GM12864 (cell line): ENCODE measurements at regions not wholly inside any gene's neighbourhood (a gene's known extent, or its start where the extent isn't known, plus 50 kb on each side); places are given as distances from the start of the nearest gene placed in this dataset.

Experiments used
- DNase-seq: peaks from one replicate; pipeline ENCODE4 v3.0.0-alpha.2; 2011; ENCODE audit warnings: low read depth
- H3K4me3 ChIP-seq: 2 replicates; pipeline ENCODE4 v1.5.1; 2011; ENCODE audit warnings: mild to moderate bottlenecking, low read depth, low read length, control low read depth
- CTCF ChIP-seq: IDR thresholded peaks from 2 replicates; pipeline ENCODE4 v1.5.1; 2011; ENCODE audit warnings: low read depth, mild to moderate bottlenecking, moderate library complexity, low read length, control low read depth, inconsistent platforms; ENCODE audit errors: missing control alignments

DNA sequence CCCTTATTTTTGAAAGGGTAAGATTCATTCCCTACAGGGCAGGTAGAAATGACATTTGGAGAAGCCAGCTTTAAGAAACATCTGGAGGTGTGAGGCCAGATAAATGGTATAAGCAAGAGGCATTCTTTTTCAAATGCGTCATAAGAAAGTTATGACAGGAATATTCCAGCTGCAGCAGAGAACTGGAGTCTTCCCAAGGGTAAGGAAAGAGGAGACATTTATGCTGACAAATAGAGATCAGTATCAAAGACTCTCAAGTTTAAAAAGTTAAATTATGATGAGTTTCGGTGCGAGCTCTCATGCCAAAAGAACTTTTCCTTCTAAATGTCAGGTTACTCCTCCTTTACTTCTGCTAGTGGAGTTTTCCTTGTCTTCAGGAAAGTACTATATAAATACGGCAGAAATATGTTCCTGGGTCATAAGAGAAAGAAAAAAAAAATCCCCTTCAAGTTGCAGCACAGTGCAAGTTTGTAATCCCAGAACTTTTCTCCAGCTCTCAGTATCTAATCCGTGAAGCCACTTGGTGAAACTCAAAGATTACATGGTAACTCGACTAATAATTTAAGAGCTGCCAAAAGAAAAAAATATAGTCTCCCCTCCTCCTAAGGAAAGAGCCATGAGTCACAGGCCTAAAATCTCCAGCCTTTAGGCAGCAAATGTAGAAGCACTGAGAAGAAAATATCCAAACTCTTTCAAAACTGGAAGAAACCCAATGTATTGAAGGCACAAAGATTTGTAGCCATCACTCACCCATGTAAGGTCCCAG is 428.1 kb downstream of the MEIS1 start:
- DNase-seq, result no peak
- no peak overlapping the region for H3K4me3 ChIP-seq
- TF ChIP-seq CTCF, result no peak

- H3K4me3 ChIP-seq, result no peak overlapping the region
- no peak for DNase-seq
- no peak for TF ChIP-seq CTCF
These were observed 430.2 kb downstream of the MEIS1 start for GRCh38 chr2:66865161-66865560.

DNA sequence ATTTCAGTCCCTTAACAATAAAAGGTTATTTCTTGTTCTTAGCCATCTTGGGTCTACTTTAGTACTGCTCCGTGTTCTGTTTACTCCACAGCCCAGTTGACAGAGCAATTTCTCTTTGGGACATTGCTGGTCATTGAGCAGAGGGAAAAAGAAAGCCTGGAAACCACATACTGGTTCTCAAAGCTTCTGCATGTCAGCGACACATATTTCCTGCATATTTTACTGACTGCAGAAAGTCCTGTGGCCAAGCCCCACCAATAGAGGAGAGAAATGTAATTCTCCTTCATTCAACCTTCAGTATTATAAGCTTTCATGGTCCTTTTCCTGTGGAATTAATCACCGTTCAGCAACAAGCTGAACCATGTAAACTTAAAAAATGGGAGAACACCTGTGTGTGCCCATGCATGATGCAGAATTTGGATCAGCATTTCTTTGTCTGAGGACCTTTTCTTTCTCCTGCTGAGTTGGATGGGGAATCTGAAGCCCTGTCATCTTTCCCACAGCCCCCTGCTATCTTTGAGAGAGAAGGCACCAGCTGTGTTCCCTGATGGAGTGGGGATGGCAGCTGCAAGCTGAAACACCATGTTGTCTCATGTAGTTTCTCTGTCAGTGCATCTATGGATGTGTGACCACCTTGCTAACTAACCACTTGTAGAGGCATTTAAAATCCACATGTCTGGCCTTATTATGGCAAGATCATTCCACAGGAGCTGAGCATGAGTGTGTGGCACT is 431.6 kb downstream of the MEIS1 start:
- no peak for TF ChIP-seq CTCF
- no peak overlapping the region for H3K4me3 ChIP-seq
- DNase-seq, result no peak

DNA sequence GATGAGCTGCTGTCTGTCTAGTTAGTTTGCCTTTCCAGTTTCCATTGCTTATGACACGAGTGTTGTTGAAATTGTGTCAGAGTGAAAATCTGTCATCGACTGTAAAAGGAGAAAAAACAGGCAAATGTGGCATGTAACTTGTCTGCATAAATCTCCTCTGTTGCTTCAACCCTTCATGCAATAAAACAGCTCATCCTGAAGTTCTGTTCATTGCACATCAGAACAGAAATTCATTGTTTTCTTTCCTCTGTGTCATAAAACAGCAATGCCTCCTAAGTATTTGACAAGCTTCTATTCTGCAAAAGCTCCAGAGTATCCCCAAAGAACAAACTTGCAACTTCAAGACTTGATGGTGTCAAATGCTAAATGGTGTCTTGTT is 432.1 kb downstream of the MEIS1 start:
- H3K4me3 ChIP-seq, result no peak overlapping the region
- TF ChIP-seq CTCF, result no peak
- no peak for DNase-seq

GRCh38 chr2:66869076-66869475 is 434.2 kb downstream of the MEIS1 start:
- DNase-seq, result no peak
- no peak for TF ChIP-seq CTCF
- H3K4me3 ChIP-seq, result no peak overlapping the region

DNA sequence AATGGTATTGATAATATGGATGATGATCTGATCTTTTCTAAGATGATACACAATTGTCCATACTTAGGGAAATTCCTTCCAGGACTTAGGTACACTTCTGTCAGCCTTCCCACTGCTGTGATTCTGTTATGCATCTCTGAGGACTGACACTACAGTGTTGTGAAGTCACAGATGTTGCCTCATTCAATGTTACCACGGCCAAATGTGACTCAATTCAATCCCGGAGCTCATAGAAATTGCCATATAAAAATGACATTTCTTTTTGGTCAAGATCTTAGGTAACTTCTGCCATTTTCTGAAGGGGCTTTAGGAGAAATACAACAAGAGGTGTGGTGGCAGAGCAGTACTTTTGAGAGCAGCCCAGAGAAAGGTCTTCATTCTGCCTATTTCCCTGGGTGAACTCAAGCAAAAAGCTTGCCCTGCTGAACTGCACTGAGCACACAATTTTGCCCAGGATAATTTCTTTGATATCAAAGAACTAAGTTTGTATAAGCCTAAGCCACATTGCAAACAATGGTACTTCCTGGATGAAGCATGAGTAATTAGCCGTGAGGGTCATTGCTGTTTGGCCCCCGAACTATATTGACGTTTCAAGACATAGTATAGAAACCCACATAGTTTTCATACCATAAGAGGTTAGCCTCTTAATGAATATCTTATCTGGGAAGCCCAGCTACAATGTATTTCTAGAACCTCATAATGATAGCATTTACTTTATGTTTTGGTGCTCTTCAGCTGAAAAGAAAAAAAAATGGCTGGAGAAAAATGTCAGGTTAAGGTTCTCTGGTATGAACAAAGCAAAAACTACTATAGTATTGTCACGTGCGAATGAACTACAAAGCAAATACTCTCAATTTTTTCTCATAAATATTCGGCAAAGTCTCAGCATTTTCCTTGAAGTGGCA is 437.4 kb downstream of the MEIS1 start:
- no peak overlapping the region for H3K4me3 ChIP-seq
- no peak for DNase-seq
- TF ChIP-seq CTCF, result no peak
